HG02763 (cell line): ENCODE measurements at regions not wholly inside any gene's neighbourhood (a gene's known extent, or its start where the extent isn't known, plus 50 kb on each side); places are given as distances from the start of the nearest gene placed in this dataset.
"Not testable (repeated sequence)": the region's sequence is repeated elsewhere in the genome, so short reads cannot be mapped to it uniquely, and the experiment has no call there.

Experiments
- ATAC-seq: cut with Tn5 transposase; IDR thresholded peaks from one replicate; pipeline ENCODE4 v1.9.1; 2021; ENCODE audit warnings: mild to moderate bottlenecking, moderate library complexity; ENCODE audit not compliant: unreplicated experiment

DNA sequence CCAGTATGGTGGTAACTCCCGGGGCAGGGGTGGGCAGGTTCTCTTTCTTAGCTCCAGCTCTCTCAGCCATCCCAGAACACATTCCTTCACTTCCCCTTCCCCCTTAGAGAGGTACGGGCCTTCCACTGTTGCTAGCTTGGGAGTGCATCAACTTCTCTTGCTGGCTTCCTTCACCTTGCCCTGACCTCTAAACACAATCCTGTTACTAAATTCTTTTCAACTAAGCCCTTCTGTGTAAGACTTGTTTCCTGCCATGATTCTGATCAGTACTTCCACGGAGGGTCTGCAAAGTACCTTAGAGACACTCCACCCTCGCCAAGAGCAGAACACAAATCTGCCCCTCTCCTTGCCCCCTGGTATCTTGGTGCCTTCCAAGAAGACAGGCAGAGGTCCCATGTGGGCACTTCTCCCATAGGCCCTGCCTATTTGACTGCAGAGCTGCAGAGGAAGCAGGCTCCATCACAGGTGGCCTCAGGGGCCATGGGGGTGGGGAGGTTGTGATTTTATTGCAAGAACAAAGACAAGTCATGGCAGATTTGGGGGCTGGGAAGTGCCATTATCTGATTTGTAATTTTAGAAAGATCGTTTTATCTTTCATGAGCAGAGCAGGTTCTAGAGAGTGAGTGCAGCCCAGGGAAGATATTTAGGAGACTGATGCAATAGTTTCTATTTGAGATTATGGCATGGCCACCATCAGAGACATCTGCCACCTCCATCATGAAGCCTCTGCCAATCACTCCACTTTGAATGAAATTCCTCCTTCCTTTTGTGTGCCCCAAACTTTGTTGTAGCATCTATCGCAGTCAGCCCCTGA lies 182.5 kb upstream of the JUN start:
- ATAC-seq = no peak

DNA sequence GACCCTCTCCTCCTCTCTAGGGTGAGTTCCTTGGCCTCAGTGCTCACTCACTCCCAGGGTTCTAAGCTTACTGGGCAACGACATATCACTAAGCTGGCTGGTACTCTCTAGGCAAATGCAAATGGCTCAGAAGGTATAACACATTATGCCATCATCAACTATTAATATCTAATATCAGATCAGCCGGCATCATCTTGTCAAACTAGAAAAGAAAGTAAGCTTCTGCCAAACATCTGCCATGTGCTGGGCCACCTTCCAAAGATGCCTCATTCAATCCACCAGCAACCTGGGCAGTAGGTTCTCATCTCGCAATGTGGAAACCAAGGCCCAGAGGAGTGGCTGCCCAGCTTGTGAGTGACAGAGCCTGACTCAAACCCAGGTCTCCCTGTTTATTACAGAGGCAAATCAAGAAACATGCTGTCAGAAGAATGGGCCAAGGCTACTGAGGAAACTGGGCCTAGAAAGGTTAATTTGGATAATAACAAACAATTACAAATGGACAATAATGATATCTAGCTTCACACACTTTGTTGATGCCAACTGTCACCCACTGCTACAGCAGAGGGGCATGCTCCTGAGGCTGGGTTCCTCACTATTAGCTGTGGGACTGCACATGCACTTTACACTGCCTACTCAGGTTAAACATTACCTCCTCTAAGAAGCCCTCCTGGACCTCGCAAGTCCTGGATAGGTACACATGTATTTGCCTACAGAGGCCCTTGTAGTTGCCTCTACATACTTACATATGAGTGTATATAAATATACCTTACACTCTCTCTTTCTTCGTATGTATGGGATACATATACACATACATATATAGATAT lies 183.3 kb upstream of the JUN start:
- no peak for ATAC-seq

GRCh38 chr1:58968360-58968952 lies 184.6 kb upstream of the JUN start:
- ATAC-seq = peak; percentile 82

- not testable (repeated sequence) for ATAC-seq
Measured at GRCh38 chr1:58969176-58969575, 185.3 kb upstream of the JUN start.

- no peak for ATAC-seq
Measured at GRCh38 chr1:58971629-58972140, 187.8 kb upstream of the JUN start.

DNA sequence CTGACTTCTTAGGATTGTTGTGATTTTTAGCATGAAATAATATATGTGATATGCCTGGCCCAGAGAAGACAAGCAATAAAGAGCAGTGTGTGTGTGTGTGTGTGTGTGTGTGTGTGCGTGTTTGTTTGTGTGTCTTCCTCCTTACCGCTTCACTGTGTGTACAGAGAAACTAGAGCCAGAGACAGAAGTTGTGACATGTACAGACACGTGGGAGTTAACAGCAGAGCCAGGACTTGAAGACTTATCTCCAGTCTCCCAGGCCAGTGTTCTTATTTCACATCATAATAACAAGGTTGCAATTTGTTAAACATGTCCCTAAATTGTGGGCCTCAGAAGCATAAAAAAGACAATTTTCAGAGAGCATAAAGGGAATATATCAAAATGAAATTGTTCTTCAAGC lies 192.0 kb upstream of the JUN start:
- ATAC-seq = no peak

GRCh38 chr1:58976294-58976693 lies 192.4 kb upstream of the JUN start:
- no peak for ATAC-seq

DNA sequence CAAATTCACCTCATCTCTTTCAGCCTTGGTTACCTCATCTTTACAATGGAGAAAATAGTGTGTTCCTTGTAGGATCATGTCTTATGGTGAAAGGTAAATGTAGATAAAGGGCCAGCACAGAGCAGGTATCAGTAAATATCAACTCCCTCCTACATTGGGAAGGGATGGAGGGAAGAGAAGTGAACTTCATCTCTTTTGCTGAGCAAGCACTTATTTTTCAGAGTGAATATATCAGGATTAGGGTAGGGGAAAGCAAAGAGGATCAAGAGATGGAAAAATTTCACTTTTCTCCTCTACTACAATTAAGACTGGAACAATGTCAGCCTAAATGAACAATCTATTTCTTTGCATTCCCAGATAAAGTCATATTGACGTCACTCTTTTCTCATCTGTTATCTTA lies 193.8 kb upstream of the JUN start:
- ATAC-seq = no peak

DNA sequence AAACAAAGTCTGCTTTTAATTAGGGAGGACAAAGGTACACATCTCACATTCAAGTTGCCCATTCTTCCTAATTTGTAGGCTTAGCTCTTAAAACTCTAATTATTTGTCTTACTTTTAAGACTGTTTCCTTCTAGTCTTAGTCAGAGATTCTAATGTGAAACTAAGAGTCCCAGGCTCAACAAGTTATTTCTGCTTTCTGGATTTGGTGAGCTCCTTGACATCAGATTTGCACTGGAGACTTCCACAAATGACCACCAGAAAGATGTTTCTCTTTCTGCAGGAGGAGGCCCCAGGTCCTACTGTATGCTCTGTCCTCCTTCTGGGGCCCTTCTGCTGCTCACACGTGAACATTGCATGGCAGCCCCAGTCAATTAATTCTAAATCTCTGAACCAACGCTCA lies 194.2 kb upstream of the JUN start:
- no peak for ATAC-seq

GRCh38 chr1:58979086-58979485 lies 195.2 kb upstream of the JUN start:
- no peak for ATAC-seq

DNA sequence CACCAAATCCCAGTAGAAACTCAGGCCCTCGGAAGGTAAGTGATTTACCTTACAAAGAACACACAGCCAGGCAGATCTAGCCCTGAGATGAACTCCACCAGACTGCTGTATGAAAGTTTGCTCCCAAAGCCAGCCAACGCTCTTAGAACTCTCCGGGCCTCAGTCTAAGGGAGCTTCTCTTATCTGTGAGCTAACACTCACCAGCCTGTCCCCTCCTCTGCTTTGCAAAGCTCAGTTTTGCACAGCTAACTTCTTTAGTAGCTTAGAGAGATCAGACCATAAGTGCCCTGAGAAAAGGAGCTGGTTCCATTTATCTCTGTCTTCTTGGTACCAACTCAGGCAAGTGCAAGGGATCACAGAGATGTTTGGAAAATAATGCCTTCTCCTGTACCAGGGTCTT lies 195.8 kb upstream of the JUN start:
- no peak for ATAC-seq

DNA sequence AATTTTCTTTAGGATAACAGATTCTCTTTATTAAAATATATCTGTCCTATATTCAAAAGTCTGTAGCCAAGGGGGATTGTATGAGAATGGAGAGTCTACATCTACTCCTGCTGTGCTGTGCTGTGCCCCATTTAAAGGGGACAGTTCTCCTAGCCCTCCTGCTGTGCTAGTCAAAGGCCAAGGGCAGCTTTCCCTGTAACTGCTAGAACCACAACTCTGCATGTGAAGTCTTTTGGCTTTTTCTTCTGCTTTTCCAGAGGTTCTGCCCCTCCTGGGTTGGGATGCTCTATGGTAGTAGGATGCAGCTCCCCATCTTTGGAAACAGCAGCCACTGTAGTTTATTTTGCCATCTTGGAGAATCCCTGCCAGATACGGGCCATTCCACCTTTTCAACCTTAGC lies 197.5 kb upstream of the JUN start:
- ATAC-seq = no peak

- no peak for ATAC-seq
Measured at GRCh38 chr1:58982259-58982998, 198.6 kb upstream of the JUN start.

DNA sequence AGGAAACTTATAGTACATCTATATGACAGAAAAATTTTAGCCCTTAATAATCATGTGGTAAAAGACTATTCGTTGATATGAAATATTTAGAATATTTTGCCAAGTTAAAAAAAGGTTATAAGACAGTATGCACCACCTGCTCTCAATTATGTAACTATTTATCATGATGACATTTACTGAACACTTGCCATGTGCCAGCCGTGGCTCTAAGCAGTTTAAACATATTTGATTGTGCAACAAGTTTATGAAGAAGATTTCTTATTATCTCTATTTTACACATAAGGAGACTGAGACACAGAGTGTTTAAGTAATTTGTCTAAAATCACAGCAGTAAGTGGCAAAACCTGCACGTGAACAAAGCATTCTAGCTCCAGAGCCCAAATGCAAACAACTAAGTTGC lies 199.3 kb upstream of the JUN start:
- ATAC-seq = no peak

- ATAC-seq = no peak
Measured at GRCh38 chr1:58983633-58984245, 199.9 kb upstream of the JUN start.

- ATAC-seq = no peak
Measured at GRCh38 chr1:58986996-58987767, 203.3 kb upstream of the JUN start.

DNA sequence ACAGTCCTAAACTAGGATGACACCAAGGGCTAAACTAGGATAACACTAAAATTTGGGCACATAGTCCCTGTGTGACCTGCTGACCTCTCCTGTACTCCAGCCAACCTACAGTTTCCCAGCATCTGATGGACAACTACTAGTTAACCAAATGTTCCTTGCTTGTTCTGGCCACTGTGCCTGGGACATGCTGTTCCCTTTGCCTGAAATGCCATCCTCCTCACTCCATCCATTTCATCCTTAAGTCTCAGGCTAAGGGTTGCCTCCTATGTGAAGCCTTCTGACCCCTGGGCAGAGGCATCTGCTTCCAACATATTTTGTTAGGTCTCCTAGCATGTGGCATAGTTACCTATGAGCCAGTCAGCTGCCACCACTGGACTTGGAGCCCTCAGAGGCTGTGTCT lies 204.9 kb upstream of the JUN start:
- no peak for ATAC-seq

- no peak for ATAC-seq
Measured at GRCh38 chr1:58989845-58990244, 206.0 kb upstream of the JUN start.

DNA sequence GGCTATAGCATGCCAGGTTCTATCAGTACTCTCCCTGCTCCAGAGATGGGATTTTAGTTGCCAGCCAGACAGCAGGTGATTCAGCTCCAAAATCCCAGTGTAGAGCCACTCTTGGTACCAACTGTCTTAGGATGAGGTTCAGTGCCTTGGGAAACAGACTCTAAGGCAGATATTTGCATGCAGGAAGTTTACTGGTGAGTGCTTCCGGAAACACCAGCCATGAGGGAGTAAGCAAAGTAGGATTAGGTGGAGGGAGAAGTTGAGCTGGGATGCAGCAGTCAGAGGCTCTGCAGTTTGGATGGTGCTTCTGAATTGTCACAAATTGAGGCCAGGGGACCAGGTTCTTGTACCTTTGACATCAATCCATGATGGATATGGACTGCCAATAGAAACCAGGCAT lies 207.5 kb upstream of the JUN start:
- ATAC-seq = peak; percentile 42

DNA sequence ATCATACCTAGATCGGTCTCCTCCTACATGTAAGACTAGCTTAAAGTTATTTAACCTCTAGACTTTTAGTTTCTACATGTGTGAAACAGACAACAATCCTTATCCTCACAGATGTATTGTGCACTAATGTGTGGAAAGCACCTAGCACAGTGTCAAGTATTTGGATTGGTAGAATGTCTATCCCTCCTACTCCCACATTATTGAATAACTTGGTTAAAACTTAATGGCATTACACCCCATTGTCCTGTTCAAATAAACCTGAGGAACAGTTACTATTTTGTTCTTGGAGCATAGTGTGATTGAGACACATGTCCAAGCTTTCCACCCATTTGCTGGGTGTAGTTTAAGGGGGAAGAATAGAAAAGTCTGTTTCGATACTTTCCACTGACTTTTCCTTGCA lies 208.8 kb upstream of the JUN start:
- no peak for ATAC-seq
